Uterus (tissue), 2 donors: ENCODE measurements at regions not wholly inside any gene's neighbourhood (a gene's known extent, or its start where the extent isn't known, plus 50 kb on each side); places are given as distances from the start of the nearest gene placed in this dataset.

ENCODE experiments used
- POLR2A ChIP-seq, 2 donors: fragments of 450-650 bp; IDR thresholded peaks; one replicate each; pipeline ENCODE4 v1.6.1; 2016; ENCODE audit warnings: antibody characterized with exemption in 2 of 2, mild to moderate bottlenecking in 1 of 2, moderate library complexity in 1 of 2
- TF ChIP-seq, protein P1 (sequence below), 4 experiments: fragments of 200-600 bp in 2 of 4; fragments of 450-650 bp in 2 of 4; sonication (generic) in 2 of 4; IDR thresholded peaks; one replicate each; pipeline ENCODE4 v1.5.1; 2016 to 2019; ENCODE audit warnings: antibody characterized with exemption in 4 of 4, mild to moderate bottlenecking in 2 of 4, moderate library complexity in 1 of 4

DNA sequence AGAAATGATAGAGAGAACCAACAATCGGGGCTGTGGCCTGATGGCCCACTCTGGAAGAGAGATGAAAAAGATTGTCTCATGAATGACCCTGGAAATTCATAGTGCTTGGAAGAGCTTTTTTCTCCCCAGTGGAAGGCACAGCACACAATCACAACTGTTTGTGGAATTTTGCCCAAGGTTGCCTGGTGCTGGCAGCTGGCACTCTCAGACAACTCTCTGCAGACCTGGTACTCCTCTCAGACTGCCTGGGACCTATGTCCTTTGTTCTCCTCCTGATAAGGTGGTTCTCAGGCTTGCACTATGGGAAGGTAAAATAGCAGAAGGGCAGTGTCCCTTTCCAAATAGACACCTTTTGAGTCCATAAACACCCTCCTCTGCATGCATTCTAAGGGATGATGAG lies 144.1 kb upstream of the SEL1L start:
- TF ChIP-seq, protein P1, sequence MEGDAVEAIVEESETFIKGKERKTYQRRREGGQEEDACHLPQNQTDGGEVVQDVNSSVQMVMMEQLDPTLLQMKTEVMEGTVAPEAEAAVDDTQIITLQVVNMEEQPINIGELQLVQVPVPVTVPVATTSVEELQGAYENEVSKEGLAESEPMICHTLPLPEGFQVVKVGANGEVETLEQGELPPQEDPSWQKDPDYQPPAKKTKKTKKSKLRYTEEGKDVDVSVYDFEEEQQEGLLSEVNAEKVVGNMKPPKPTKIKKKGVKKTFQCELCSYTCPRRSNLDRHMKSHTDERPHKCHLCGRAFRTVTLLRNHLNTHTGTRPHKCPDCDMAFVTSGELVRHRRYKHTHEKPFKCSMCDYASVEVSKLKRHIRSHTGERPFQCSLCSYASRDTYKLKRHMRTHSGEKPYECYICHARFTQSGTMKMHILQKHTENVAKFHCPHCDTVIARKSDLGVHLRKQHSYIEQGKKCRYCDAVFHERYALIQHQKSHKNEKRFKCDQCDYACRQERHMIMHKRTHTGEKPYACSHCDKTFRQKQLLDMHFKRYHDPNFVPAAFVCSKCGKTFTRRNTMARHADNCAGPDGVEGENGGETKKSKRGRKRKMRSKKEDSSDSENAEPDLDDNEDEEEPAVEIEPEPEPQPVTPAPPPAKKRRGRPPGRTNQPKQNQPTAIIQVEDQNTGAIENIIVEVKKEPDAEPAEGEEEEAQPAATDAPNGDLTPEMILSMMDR (IDR thresholded peaks at IDR 0.05), result no peak
- no peak for TF ChIP-seq POLR2A (IDR thresholded peaks at IDR 0.05)
